Panc1 (cell line): ENCODE measurements at regions not wholly inside any gene's neighbourhood (a gene's known extent, or its start where the extent isn't known, plus 50 kb on each side); places are given as distances from the start of the nearest gene placed in this dataset.

Source experiments
- CTCF ChIP-seq: fragments of 450-650 bp; IDR thresholded peaks from 2 replicates; pipeline ENCODE4 v1.5.1; 2017; ENCODE audit warnings: mild to moderate bottlenecking
- POLR2AphosphoS5 ChIP-seq: IDR thresholded peaks from 2 replicates; pipeline ENCODE4 v1.6.1; 2012; ENCODE audit warnings: mild to moderate bottlenecking, low read depth, low read length, moderate library complexity

- TF ChIP-seq CTCF = no peak
- TF ChIP-seq POLR2AphosphoS5 = no peak
Observed at GRCh38 chr6:134510142-134510541, 192.2 kb upstream of the SGK1 start.
